DMS114 treated with DMSO at 0.1 percent for 48 hours (cell line): ENCODE measurements at regions not wholly inside any gene's neighbourhood (a gene's known extent, or its start where the extent isn't known, plus 50 kb on each side); places are given as distances from the start of the nearest gene placed in this dataset.

Experiments
- DNase-seq: peaks from one replicate; lab custom pipeline; 2025; ENCODE audit not compliant: unreplicated experiment; lab: John Stamatoyannopoulos, UW

- DNase-seq, result no peak
These were observed 514.2 kb upstream of the LINC00305 start for GRCh38 chr18:64663086-64663485.

GRCh38 chr18:64659196-64659595 lies 510.3 kb upstream of the LINC00305 start:
- no peak for DNase-seq

GRCh38 chr18:64653068-64653467 lies 504.2 kb upstream of the LINC00305 start:
- DNase-seq, result no peak

GRCh38 chr18:64650068-64650467 lies 501.2 kb upstream of the LINC00305 start:
- DNase-seq, result no peak

- no peak for DNase-seq
These were observed 496.9 kb upstream of the LINC00305 start for GRCh38 chr18:64645753-64646152.

GRCh38 chr18:64639536-64639935 lies 490.6 kb upstream of the LINC00305 start:
- no peak for DNase-seq

GRCh38 chr18:64620971-64621560 lies 472.2 kb upstream of the LINC00305 start:
- no peak for DNase-seq

DNA sequence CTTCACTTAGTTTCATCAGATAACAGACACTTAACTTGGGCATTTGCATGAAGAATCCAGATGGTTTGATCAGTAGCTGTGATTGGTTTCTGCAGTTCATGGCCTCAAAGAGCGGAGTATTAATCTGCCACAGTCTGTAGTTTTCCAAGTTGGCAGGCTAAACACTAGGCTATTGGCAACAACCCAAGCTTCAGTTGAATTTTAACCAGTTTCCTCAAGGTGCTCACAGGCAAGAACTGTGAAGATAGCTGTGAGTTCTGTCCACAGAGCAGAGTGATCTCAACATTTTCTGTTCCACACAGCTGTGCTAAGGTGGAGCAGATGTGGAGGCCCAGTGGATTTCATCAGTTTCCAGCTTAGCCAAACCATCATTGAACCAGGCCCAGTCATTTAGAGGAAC lies 469.5 kb upstream of the LINC00305 start:
- DNase-seq, result no peak

DNA sequence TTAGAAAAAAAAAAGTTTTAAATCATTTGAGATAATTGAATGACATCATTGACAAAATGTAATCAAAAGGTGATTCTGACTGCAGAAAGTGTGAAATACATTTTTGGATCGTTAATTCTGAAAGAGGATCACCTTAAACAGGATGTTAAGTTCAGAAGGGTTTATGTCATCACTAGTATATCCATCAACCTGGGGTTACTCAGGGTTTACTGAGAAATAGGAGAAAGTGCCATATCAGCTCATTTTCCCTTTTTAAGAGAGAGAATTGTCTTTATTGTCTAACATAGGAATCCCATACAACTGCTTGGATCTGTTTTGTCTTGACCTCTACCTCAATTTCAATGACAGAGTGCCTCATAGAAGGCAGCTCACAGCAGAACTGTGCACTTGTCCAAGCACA lies 466.1 kb upstream of the LINC00305 start:
- DNase-seq, result no peak

GRCh38 chr18:64614446-64614845 lies 465.6 kb upstream of the LINC00305 start:
- no peak for DNase-seq

GRCh38 chr18:64592246-64592645 lies 443.4 kb upstream of the LINC00305 start:
- DNase-seq, result no peak

- DNase-seq, result no peak
These were observed 440.1 kb upstream of the LINC00305 start for GRCh38 chr18:64589000-64589399.

DNA sequence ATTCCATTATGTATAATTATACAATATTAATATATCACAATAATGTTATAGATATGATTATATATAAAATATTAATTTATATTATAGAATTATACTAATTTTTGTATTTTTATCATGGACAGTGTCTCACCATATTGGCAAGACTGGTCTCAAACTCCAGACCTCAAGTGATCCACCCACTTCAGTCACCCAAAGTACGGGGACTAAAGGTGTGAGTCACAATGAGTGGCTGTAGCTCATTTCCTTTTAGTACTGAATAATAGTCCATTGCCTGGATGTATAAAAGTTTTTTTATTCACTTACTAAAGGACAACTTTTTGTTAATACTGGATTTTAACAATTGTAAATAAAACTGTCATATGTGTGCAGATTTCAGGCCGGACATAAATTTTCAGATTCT lies 417.6 kb upstream of the LINC00305 start:
- DNase-seq, result no peak

GRCh38 chr18:64562651-64563050 lies 413.8 kb upstream of the LINC00305 start:
- DNase-seq, result no peak

DNA sequence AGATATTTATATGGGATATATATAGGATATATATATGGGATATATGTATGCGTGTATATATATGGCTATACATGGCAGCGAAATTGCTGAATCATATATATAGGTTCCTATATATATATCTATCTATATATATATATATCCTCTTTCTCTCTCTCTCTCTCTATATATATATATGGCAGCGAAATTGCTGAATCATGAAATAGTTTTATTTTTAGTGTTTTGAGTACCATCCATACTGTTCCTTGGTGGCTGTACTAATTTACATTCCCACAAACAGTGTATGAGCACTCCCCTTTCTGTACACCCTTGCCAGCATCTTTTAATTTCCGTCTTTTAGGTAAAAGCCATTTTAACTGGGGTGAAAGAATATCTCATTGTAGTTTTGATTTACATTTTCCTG lies 397.6 kb upstream of the LINC00305 start:
- no peak for DNase-seq

DNA sequence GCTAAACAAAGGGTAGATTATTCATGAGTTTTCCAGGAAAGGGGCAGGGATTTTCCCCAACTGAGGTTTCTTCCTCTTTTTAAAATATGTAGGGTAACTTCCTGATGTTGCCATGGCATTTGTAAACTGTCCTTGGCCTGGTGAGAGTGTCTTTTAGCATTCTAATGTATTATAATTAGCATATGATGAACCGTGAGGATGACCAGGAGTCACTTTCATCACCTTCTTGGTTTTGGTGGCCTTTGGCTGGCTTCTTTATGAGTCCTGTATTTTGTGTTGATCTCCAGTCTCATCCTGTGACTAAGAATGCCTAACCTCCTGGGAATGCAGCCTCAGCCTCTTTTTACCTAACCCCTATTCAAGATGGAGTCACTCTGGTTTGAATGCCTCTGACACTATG lies 391.0 kb upstream of the LINC00305 start:
- no peak for DNase-seq

- DNase-seq, result no peak
These were observed 379.8 kb upstream of the LINC00305 start for GRCh38 chr18:64528646-64529045.

DNA sequence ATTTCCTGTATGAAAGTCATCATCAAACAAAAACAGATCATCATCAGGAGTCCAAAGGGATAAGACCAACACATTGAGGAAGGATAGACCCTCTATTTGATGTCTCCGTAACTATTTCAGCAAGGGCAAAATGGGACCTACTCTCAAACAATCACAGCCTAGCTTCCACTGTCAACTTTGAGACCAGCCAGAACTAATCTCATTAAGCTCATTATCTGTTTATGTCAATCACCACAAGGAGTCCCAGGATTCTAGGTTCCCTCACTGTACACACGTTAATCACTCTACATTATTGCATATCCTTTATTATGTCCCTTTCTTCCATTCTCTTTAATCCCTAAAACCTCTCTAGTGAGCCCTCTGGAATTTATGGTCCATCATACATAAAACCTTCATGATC lies 370.3 kb upstream of the LINC00305 start:
- no peak for DNase-seq

DNA sequence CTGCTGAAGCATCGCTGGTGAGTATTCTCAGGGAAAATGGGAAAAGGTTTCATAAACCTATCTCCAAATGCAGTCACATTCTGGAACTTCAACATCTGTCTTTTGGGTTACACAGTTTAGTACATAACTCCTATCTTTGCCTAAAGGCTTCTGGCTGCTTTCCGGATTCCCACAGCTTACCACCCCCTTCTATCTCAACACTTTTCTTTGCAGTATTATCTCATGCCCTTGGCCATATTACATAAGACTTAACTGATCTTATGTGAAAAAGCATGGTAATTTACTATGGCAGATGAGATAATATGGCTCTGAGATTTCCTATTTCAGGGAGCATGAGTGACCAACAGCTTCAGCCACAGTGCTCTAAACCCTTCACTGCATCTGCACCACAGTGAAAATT lies 369.3 kb upstream of the LINC00305 start:
- DNase-seq, result no peak

DNA sequence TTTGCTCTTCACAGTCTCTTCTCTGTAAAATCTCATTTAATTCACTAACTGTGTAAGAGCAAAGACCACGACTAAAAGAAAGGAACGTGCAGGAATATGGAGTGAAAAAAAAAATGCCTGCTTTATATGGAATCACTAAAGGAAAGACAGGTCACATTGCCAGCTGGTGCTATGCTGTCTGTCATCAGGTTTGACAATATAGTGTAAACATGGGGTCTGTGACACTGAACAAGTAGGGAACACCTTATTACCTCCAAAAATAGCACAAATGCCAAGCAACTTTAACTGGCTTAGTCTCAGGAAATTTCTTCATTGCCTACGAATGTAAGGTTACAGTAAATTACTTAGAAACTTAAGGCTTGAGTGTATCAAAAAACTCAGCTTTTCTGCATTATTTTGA lies 364.5 kb upstream of the LINC00305 start:
- DNase-seq, result no peak

GRCh38 chr18:64490207-64490606 lies 341.3 kb upstream of the LINC00305 start:
- no peak for DNase-seq

DNA sequence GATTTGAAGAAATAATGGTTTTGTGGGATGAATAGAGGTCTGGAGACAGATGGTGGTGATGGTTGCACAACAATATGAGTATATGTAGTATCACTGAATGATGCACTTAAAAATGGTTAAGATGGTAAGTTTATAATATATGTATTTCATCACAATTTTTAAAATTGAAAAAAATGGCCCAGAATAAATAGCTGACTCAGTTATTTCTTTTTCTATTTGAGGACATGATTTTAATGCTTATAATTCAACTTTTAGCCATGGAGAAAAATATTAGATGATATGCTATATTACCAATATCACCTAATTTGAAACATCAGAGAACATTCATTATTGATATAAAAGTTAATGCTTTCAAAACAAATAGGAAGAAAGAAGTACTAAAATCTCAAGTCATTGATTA lies 339.8 kb upstream of the LINC00305 start:
- DNase-seq, result no peak

- DNase-seq, result no peak
These were observed 325.9 kb upstream of the LINC00305 start for GRCh38 chr18:64474773-64475172.

DNA sequence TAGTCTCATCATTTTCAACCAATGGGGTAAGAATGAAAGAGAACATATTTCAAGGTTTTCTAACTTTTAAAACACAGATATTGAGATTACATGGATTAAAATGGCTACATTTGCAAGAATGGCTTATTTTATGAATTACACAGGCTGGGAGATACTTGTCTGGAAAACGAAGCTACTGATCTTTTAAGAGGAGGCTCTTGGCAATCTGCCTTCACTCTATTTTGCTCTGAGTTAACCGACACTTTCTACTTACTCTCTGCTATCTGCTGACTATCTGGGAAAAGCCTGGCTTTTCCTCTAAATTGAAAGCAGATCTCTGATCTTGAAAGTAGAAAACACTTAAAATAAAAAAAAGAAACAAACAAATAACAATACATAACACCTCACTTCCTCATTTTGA lies 325.4 kb upstream of the LINC00305 start:
- no peak for DNase-seq
